A549 (cell line): ENCODE measurements at regions not wholly inside any gene's neighbourhood (a gene's known extent, or its start where the extent isn't known, plus 50 kb on each side); places are given as distances from the start of the nearest gene placed in this dataset.

Source experiments
- ATAC-seq, 2 experiments: fragments of 200-7000 bp in 1 of 2; fragments of >200 bp in 1 of 2; cut with Nextera tagmentation in 1 of 2; cut with Tn5 transposase in 1 of 2; 3 replicates each; pipeline versions ENCODE4 v1.8.0 to v1.9.1; 2018 to 2020; ENCODE audit warnings: mild to moderate bottlenecking in 1 of 2, moderate library complexity in 1 of 2
- CTCF ChIA-PET: fragments of 300-600 bp; sonication (Branson Sonifier 250); formaldehyde crosslinking; extraction: SDS; loops from one replicate; lab custom pipeline; 2021; ENCODE audit warnings: antibody characterized with exemption, inconsistent platforms; lab: Yijun Ruan, JAX
- POLR2A ChIA-PET: fragments of 350-600 bp; formaldehyde crosslinking; extraction: SDS; loops from one replicate; lab custom pipeline; 2021; ENCODE audit warnings: antibody characterized with exemption, inconsistent platforms; lab: Yijun Ruan, JAX
- DNase-seq, 2 experiments: peaks; one replicate each; pipeline versions ENCODE4 v3.0.0 to v3.0.0-alpha.2; 2011 to 2016; ENCODE audit warnings: low read depth in 1 of 2, low spot score in 1 of 2
- FAIRE-seq: peaks from 2 replicates; lab custom pipeline; 2011; peaks lifted over from hg19 to GRCh38; lab: Jason Lieb, UNC
- H3K27ac ChIP-seq, 2 experiments: fragments of >200 bp; sonication (Bioruptor Twin); formaldehyde crosslinking; 3 replicates each; pipeline ENCODE4 v1.5.1; 2016 to 2017
- H3K4me1 ChIP-seq: fragments of >200 bp; sonication (Bioruptor Twin); formaldehyde crosslinking; 3 replicates; pipeline ENCODE4 v1.6.1; 2016
- H3K4me2 ChIP-seq: fragments of >200 bp; sonication (Bioruptor Twin); formaldehyde crosslinking; 3 replicates; pipeline ENCODE4 v1.6.1; 2016
- H3K4me3 ChIP-seq: fragments of >200 bp; sonication (Bioruptor Twin); formaldehyde crosslinking; 3 replicates; pipeline ENCODE4 v1.5.1; 2016
- H3K9me3 ChIP-seq: fragments of >200 bp; sonication (Bioruptor Twin); formaldehyde crosslinking; 3 replicates; pipeline ENCODE4 v1.6.1; 2016
- BHLHE40 ChIP-seq: IDR thresholded peaks from 2 replicates; pipeline ENCODE4 v1.6.1; 2012; ENCODE audit warnings: low read depth, low read length, inconsistent platforms
- CBX2 ChIP-seq: fragments of 200-600 bp; sonication (generic); IDR thresholded peaks from 2 replicates; pipeline ENCODE4 v1.6.1; 2016; ENCODE audit warnings: low read depth, mild to moderate bottlenecking, borderline replicate concordance
- CHD2 ChIP-seq: fragments of 150-350 bp; IDR thresholded peaks from 2 replicates; pipeline ENCODE4 v1.6.1; 2014; ENCODE audit warnings: low read length; ENCODE audit not compliant: partially characterized antibody
- CHD4 ChIP-seq: fragments of 200-600 bp; sonication (generic); IDR thresholded peaks from 2 replicates; pipeline ENCODE4 v1.6.1; 2016; ENCODE audit warnings: antibody characterized with exemption, mild to moderate bottlenecking, borderline replicate concordance
- GATA3 ChIP-seq: IDR thresholded peaks from 2 replicates; pipeline ENCODE4 v1.6.1; 2012; ENCODE audit warnings: borderline replicate concordance
- HOXB5 ChIP-seq: fragments of 250-450 bp; sonication (Bioruptor Pico); IDR thresholded peaks from 2 replicates; pipeline ENCODE4 v1.5.0; 2020; ENCODE audit warnings: mild to moderate bottlenecking, moderate library complexity
- JUNB ChIP-seq: fragments of >200 bp; sonication (Bioruptor Twin); formaldehyde crosslinking; IDR thresholded peaks from 2 replicates; pipeline ENCODE4 v1.6.1; 2016
- KDM1A ChIP-seq: fragments of 200-600 bp; sonication (generic); IDR thresholded peaks from 2 replicates; pipeline ENCODE4 v1.6.1; 2016; ENCODE audit warnings: low read depth, mild to moderate bottlenecking
- MYC ChIP-seq: IDR thresholded peaks from 2 replicates; pipeline ENCODE4 v1.6.1; 2012; ENCODE audit warnings: mild to moderate bottlenecking, inconsistent platforms, low read length, improper control_type of control experiment, borderline replicate concordance
- POLR2A ChIP-seq: IDR thresholded peaks from 2 replicates; pipeline ENCODE4 v1.6.1; 2012; ENCODE audit warnings: mild to moderate bottlenecking, low read length
- RAD21 ChIP-seq, 2 experiments: fragments of >200 bp in 1 of 2; sonication (Bioruptor Twin) in 1 of 2; formaldehyde crosslinking in 1 of 2; IDR thresholded peaks in 1 of 2; conservative IDR thresholded peaks in 1 of 2; 2 replicates in 1 of 2; 3 replicates in 1 of 2; pipeline ENCODE4 v1.6.1; 2012 to 2018; ENCODE audit warnings: inconsistent platforms in 1 of 2
- RARB ChIP-seq: fragments of 250-450 bp; sonication (Bioruptor Pico); IDR thresholded peaks from 2 replicates; pipeline ENCODE4 v1.8.0; 2021; ENCODE audit warnings: mild to moderate bottlenecking, moderate library complexity
- TP53 ChIP-seq: fragments of 250-450 bp; sonication (Bioruptor Pico); IDR thresholded peaks from 2 replicates; pipeline ENCODE4 v1.5.0; 2021; ENCODE audit warnings: mild to moderate bottlenecking, moderate library complexity
- ZC3H11A ChIP-seq: fragments of 450-650 bp; IDR thresholded peaks from 2 replicates; pipeline ENCODE4 v1.6.1; 2014; ENCODE audit warnings: antibody characterized with exemption, mild to moderate bottlenecking
- ZFP36 ChIP-seq: fragments of 450-650 bp; IDR thresholded peaks from 2 replicates; pipeline ENCODE4 v1.6.1; 2014; ENCODE audit warnings: borderline replicate concordance; ENCODE audit not compliant: partially characterized antibody
- ZSCAN20 ChIP-seq: fragments of 250-450 bp; sonication (Bioruptor Pico); IDR thresholded peaks from 2 replicates; pipeline ENCODE4 v1.8.0; 2022; ENCODE audit warnings: mild to moderate bottlenecking, moderate library complexity
- WGBS: methylation state at CpG from one replicate; pipeline ENCODE4 v1.1.6; 2017; ENCODE audit errors: missing lambda C conversion rate; 5-methylcytosine and 5-hydroxymethylcytosine counted together
- TF ChIP-seq, protein P1 (sequence below): fragments of 450-650 bp; IDR thresholded peaks from 2 replicates; pipeline ENCODE4 v1.6.1; 2014; ENCODE audit warnings: antibody characterized with exemption
- TF ChIP-seq, protein P2 (sequence below): IDR thresholded peaks from 2 replicates; pipeline ENCODE4 v1.6.1; 2012

DNA sequence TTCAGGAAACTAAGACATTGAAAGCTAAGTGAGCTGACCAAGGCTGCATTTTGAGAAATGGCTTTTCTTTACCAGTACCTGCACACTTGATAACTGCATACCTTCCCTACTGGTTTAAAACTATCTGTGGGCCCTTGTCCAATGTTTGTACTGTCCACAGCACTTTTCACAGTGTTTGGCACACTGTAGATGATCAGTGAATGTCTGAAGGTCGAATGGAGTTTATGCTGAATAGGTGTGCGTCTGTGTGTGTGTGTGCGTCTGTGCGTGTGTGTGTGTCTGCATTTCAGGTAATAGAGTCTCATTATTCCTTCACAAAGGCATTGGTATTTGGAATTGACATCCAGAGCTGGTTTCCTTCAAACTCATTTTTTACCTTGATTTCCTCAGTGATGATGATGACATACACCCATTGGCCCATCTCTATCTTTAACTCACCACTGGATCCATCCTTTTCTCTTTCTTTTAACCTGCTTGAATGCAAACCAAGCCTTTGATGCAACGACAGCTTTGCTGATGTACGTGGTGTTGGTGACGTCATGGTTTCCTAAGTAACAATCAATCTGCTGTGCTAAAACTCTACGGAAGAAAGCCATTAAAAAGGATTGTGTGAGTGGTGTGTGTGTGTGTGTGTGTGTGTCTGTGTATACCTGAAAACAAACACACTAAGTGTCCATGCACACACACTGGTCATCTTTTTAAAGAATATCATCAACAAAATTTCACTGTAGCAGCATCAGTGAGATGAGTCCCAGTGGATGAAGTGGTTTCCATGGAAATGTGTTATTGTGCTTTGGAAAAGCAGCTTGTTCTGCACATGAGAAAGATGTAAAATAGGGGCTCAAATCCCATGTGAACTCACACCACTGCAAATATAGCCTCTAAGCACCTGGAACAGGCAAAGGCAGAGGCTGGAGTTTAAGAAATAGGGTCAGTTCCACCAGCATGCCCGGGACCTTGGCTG, 490.2 kb upstream of the B3GAT1 start:
- WGBS = 9% methylated on average over 9 of the region's 9 CpGs
- Histone ChIP-seq H3K4me3 (no peak overlapping the region), H3K4me1 (no peaks in the 10 kb centered on the region), H3K4me2 (no peak overlapping the region), H3K27ac (no peak overlapping the region), H3K9me3 (no peaks in the 10 kb centered on the region)
- DNase-seq (no peak), FAIRE-seq (no peak), ATAC-seq (no peak)
- no peak for TF ChIP-seq POLR2A
- TF ChIP-seq, protein P1, sequence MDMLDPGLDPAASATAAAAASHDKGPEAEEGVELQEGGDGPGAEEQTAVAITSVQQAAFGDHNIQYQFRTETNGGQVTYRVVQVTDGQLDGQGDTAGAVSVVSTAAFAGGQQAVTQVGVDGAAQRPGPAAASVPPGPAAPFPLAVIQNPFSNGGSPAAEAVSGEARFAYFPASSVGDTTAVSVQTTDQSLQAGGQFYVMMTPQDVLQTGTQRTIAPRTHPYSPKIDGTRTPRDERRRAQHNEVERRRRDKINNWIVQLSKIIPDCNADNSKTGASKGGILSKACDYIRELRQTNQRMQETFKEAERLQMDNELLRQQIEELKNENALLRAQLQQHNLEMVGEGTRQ = no peak
- CTCF ChIA-PET = interaction anchor here (0.8 kb wide), 1 partner anchor 33 kb away, joined by 3 read pairs; no protein-coding TSS in a partner anchor
- POLR2A ChIA-PET = no interaction called here

DNA sequence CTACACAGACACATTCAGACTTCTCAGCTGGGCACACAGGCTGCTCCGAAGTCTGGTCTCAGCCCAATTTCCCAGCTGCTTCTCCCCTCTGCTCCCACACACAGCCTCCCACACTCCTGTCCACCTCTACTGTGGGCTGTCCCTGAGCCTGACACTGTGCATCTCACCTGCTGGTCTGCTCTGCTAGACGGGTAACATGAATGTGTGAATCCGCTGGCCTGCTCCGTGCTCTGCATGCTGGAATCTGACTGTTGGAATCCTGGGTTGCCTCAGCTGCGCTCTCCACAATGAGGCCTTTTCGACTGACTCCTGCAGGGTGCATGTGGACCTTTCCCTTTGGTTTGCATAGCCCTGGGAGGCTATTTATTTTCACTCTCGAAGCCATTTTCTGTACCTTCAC, 489.5 kb upstream of the B3GAT1 start:
- no peaks in the 10 kb centered on the region for H3K9me3 ChIP-seq
- no peak overlapping the region for H3K4me2 ChIP-seq
- ATAC-seq (no peak), FAIRE-seq (no peak)
- TF ChIP-seq JUNB (no peak), HOXB5 (CRISPR knock-in tag) (no peak), KDM1A (no peak), ZSCAN20 (CRISPR knock-in tag) (no peak), RARB (CRISPR knock-in tag) (no peak), ZC3H11A (no peak), BHLHE40 (no peak), TP53 (CRISPR knock-in tag) (no peak), GATA3 (no peak)
- TF ChIP-seq, protein P1 = no peak
- TF ChIP-seq, all 56 proteins: peak for 0
- 10% methylated on average over 7 of the region's 7 CpGs for WGBS
- Histone ChIP-seq H3K27ac (no peak overlapping the region), H3K4me3 (no peak overlapping the region), H3K4me1 (no peaks in the 10 kb centered on the region)
- ChIA-PET CTCF (interaction anchor here (0.8 kb wide), 1 partner anchor 33 kb away, joined by 3 read pairs; no protein-coding TSS in a partner anchor), POLR2A (no interaction called here)
- no peak for DNase-seq

DNA sequence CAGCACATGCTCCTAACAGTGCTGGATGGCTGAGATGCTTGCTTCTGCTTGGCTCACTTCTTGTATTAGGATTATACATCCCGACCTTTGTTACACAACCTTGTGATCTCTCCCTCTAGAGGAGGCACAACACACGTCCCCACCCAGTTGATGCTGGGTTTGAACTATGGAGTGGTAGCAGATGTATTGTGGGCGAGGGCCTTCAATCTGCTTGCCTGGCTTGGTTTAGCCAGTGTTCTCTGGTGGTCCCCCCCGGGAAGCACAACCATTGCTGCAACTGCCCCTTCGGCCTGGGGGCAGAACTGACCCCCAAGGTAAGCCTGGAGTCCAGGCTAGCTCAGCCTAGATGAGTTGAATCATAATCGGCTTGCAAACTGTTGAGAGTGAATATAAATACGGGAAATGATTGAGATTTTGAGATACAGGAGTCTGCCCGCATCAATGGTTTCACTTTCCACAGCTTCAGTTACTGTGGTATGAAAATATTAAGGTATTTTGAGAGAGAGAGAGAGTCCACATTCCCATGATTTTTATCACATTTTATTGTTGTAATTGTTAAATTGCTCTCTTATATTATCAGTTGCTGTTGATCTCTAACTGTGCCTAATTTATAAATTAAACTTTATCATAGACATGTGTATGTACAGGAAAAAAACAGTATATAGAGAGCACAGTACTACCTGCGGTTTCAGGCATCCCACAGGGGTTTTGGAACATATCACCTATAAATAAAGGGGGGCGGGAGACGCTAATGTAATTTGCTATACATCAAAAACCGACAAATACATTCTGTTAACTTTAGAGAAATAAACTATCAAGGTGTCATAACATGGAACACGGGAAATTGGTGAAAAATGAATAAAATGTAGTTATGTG, 482.0 kb upstream of the B3GAT1 start:
- Histone ChIP-seq H3K4me3 (no peak overlapping the region), H3K9me3 (no peaks in the 10 kb centered on the region), H3K4me2 (no peak overlapping the region), H3K4me1 (no peaks in the 10 kb centered on the region), H3K27ac (no peak overlapping the region)
- DNase-seq (no peak), FAIRE-seq (no peak), ATAC-seq (no peak)
- 17% methylated on average over 12 of the region's 13 CpGs for WGBS
- CTCF ChIA-PET = no interaction called here
- no peak for TF ChIP-seq CHD2
- TF ChIP-seq JUNB = no peak
- no peak for TF ChIP-seq RAD21 (conservative IDR thresholded peaks at IDR 0.05 in 1 of 2, IDR thresholded peaks at IDR 0.05 in 1 of 2)
- TF ChIP-seq MYC = no peak
- no peak for TF ChIP-seq ZSCAN20 (CRISPR knock-in tag)
- TF ChIP-seq CHD4 = no peak
- no peak for TF ChIP-seq ZFP36
- no peak for TF ChIP-seq KDM1A
- TF ChIP-seq, protein P2, sequence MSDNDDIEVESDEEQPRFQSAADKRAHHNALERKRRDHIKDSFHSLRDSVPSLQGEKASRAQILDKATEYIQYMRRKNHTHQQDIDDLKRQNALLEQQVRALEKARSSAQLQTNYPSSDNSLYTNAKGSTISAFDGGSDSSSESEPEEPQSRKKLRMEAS = no peak
- no peak for TF ChIP-seq CBX2
- TF ChIP-seq ZC3H11A = no peak
- POLR2A ChIA-PET = no interaction called here
